ENCODE measurements at regions not wholly inside any gene's neighbourhood (a gene's known extent, or its start where the extent isn't known, plus 50 kb on each side); places are given as distances from the start of the nearest gene placed in this dataset.
"Not testable (repeated sequence)": the region's sequence is repeated elsewhere in the genome, so short reads cannot be mapped to it uniquely, and the experiment has no call there.

GRCh38 chr2:16351541-16351940 lies 314.1 kb downstream of the CYRIA start:
- DNase-seq (ENCODE audit: low read depth) = no peak
- H3K4me3 ChIP-seq (ENCODE audit: control insufficient read depth, low read depth, low read length) = no peak overlapping the region
- TF ChIP-seq CTCF (conservative IDR thresholded peaks at IDR 0.05; ENCODE audit: control insufficient read depth, insufficient read depth, low read depth, low read length) = no peak

GRCh38 chr2:16351137-16351536 lies 314.5 kb downstream of the CYRIA start:
- H3K4me3 ChIP-seq (ENCODE audit: control insufficient read depth, low read depth, low read length) = no peak overlapping the region
- TF ChIP-seq CTCF (conservative IDR thresholded peaks at IDR 0.05; ENCODE audit: control insufficient read depth, insufficient read depth, low read depth, low read length) = no peak

GRCh38 chr2:16350211-16350610 lies 315.4 kb downstream of the CYRIA start:
- H3K4me3 ChIP-seq (ENCODE audit: control insufficient read depth, low read depth, low read length) = no peak overlapping the region
- TF ChIP-seq CTCF (conservative IDR thresholded peaks at IDR 0.05; ENCODE audit: control insufficient read depth, insufficient read depth, low read depth, low read length) = no peak

More at GRCh38 chr2:16351137-16351536, 314.5 kb downstream of the CYRIA start:
- no peak for DNase-seq (ENCODE audit: low read depth)

GRCh38 chr2:16349811-16350210 lies 315.8 kb downstream of the CYRIA start:
- H3K4me3 ChIP-seq (ENCODE audit: control insufficient read depth, low read depth, low read length) = no peak overlapping the region
- DNase-seq (ENCODE audit: low read depth) = no peak
- TF ChIP-seq CTCF (conservative IDR thresholded peaks at IDR 0.05; ENCODE audit: control insufficient read depth, insufficient read depth, low read depth, low read length) = no peak

More at GRCh38 chr2:16350211-16350610, 315.4 kb downstream of the CYRIA start:
- no peak for DNase-seq (ENCODE audit: low read depth)

- no peak for TF ChIP-seq CTCF (conservative IDR thresholded peaks at IDR 0.05; ENCODE audit: control insufficient read depth, insufficient read depth, low read depth, low read length)
These were observed 316.7 kb downstream of the CYRIA start for GRCh38 chr2:16348821-16349515.

GRCh38 chr2:16346671-16347070 lies 319.0 kb downstream of the CYRIA start:
- no peak for TF ChIP-seq CTCF (conservative IDR thresholded peaks at IDR 0.05; ENCODE audit: control insufficient read depth, insufficient read depth, low read depth, low read length)
- no peak overlapping the region for H3K4me3 ChIP-seq (ENCODE audit: control insufficient read depth, low read depth, low read length)
- DNase-seq (ENCODE audit: low read depth) = no peak

More at GRCh38 chr2:16348821-16349515, 316.7 kb downstream of the CYRIA start:
- no peak for DNase-seq (ENCODE audit: low read depth)
- H3K4me3 ChIP-seq (ENCODE audit: control insufficient read depth, low read depth, low read length) = no peak overlapping the region

- H3K4me3 ChIP-seq (ENCODE audit: control insufficient read depth, low read depth, low read length); DNase-seq (ENCODE audit: low read depth): not testable (repeated sequence)
These were observed 320.4 kb downstream of the CYRIA start for GRCh38 chr2:16345231-16345630.
